ENCODE measurements at regions not wholly inside any gene's neighbourhood (a gene's known extent, or its start where the extent isn't known, plus 50 kb on each side); places are given as distances from the start of the nearest gene placed in this dataset.
"Not testable (repeated sequence)": the region's sequence is repeated elsewhere in the genome, so short reads cannot be mapped to it uniquely, and the experiment has no call there.

DNA sequence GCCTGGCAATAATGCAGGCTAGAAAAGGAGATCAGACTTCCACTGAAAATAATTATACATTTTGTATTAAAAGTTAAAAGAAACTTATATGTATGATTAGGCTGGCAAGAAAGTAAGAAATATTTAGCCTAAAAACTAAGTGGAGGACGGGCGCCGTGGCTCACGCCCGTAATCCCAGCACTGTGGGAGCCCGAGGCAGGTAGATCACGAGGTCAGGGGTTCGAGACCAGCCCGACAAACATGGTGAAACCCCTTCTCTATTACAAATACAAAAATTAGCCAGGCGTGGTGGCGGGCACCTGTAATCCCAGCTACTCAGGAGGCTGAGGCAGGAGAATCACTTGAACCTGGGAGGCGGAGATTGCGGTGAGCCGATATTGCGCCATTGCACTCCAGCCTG, 707.0 kb downstream of the C6orf118 start:
- not testable (repeated sequence) for H3K27ac Mint-ChIP-seq; H3K9me3 Mint-ChIP-seq; H3K4me1 Mint-ChIP-seq; H3K4me3 Mint-ChIP-seq; ATAC-seq; H3K36me3 Mint-ChIP-seq (ENCODE audit: low read depth); H3K27me3 Mint-ChIP-seq; DNase-seq

DNA sequence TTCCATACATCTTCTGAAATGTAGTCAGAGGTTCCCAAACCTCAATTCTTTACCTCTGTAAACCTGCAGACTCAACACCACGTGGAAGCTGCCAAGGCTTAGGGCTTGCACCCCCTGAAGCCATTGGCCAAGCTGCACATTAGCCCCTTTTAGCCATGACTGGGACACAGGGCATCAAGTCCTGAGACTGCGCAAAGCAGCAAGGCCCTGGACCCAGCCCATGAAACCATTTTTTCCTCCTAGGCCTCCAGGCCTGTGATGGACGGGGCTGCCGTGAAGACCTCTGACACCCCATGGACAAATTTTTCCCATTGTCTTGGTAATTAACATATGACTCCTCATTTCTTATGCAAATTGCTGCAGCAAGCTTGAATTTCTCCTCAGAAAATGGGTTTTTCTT, 727.8 kb downstream of the C6orf118 start:
- Mint-ChIP-seq H3K27ac (no peak overlapping the region), H3K9me3 (peaks cover 8% of the 10 kb centered on the region), H3K4me3 (no peak overlapping the region), H3K27me3 (no peaks in the 10 kb centered on the region), H3K36me3 (ENCODE audit: low read depth) (no peaks in the 10 kb centered on the region), H3K4me1 (no peaks in the 10 kb centered on the region)
- ATAC-seq (no peak), DNase-seq (no peak)

DNA sequence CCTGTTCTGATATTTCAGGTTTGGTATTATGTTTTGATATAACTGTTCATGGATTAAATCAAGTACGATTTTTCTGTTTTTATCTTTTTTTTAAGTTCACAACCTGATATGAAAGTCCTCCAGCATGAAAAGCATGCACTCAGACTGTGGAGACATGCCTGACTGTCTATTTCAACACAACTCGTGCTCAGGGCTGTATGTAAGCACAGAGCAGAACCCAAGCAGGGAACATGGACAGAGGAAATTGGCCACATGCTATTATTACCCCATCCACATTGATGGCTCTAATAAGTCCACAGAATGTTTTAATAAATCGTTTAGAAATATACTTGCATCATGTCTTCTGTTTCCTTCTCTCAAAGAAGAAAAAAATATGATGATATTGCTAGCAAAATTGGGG, 730.4 kb downstream of the C6orf118 start:
- peaks cover 12% of the 10 kb centered on the region for H3K9me3 Mint-ChIP-seq
- ATAC-seq, result no peak
- no peak overlapping the region for H3K4me3 Mint-ChIP-seq
- H3K27ac Mint-ChIP-seq, result no peak overlapping the region
- no peak for DNase-seq
- no peaks in the 10 kb centered on the region for H3K27me3 Mint-ChIP-seq
- no peaks in the 10 kb centered on the region for H3K36me3 Mint-ChIP-seq (ENCODE audit: low read depth)
- H3K4me1 Mint-ChIP-seq, result no peaks in the 10 kb centered on the region

DNA sequence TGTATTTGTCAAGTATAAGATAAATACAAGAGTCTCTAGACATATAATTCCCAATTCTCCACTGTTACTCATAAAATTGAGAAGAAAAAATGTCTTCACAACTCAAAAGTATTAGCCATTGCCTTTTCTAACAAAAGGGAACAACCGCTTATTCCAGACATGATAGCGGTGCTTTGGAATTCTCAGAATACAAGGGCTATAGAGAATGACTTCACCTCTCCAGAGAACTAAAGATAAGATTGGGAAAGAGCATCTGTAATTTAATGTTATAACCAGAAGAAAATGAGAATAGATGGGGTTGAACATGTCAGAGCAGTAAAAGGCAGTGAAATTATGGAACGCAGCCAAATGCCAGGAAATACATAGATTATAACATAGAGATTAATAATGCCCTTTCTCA, 730.8 kb downstream of the C6orf118 start:
- H3K9me3 Mint-ChIP-seq, result peaks cover 12% of the 10 kb centered on the region

DNA sequence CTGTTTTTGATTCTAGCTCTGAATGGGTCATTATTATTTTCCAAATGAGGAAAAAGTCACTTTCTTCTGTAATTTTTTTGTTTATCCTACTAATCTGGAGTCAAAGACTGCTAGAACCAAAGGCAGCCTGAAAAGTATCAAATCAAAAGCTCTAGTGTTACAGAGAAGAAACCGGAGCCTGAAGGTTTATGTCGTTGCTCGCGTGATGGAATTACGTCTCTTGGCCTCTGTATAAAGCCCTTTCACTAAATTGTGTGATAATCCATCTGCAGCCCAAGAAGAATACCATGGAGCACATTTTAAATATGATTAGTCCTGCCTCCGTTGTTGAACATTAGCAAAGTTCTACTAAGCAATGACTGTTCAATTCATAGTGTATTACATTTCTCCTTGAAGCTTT, 738.6 kb downstream of the C6orf118 start:
- ATAC-seq (no peak), DNase-seq (no peak)
- Mint-ChIP-seq H3K9me3 (peaks cover 14% of the 10 kb centered on the region), H3K27ac (no peak overlapping the region), H3K4me1 (no peaks in the 10 kb centered on the region), H3K4me3 (no peak overlapping the region), H3K36me3 (ENCODE audit: low read depth) (no peaks in the 10 kb centered on the region), H3K27me3 (no peaks in the 10 kb centered on the region)

More for the DNA sequence above, 730.8 kb downstream of the C6orf118 start:
- Mint-ChIP-seq H3K27me3 (no peaks in the 10 kb centered on the region), H3K4me3 (no peak overlapping the region), H3K27ac (no peak overlapping the region), H3K36me3 (ENCODE audit: low read depth) (no peaks in the 10 kb centered on the region), H3K4me1 (no peaks in the 10 kb centered on the region)
- DNase-seq, result no peak
- ATAC-seq, result no peak

DNA sequence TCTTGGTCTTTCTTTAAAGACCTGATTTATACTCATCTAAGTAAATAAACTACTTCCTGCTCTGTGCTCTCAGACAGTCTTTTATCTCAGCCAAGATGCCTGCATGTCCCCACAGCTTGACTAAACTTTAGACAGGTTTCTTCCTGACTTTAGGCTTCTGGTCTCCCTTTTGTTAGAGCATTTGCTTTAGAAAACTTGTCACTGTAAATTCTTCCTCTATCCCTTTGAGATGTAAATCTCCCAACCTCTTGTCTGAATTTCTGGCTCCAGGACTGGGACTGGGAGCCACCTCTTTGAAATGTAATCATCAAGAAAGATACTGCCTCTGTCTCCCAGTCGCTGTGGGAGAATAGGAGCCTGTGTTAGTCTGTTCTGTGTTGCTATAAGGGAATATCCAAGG, 739.9 kb downstream of the C6orf118 start:
- ATAC-seq, result no peak
- Mint-ChIP-seq H3K4me1 (no peaks in the 10 kb centered on the region), H3K9me3 (peaks cover 10% of the 10 kb centered on the region), H3K27ac (no peak overlapping the region), H3K27me3 (no peaks in the 10 kb centered on the region), H3K36me3 (ENCODE audit: low read depth) (no peaks in the 10 kb centered on the region), H3K4me3 (no peak overlapping the region)
- DNase-seq, result no peak

DNA sequence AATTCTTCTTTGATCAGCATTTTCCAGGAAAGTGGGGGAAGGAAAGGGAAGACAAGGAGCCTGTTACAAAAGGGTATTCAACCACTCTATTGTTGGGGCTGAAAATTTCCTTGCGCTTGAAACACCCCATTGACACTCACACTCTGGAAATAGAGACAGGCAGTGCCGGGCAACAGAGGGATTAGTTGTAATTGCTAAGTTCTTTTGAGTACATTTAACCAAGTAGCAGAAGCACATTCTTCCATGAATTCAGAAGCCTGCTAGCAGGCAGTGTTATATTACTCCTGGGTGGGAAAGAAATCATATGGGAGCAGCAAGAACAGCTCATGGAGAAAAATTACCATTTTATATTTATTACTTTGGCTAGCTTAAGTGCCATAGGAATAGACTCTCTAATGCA, 745.5 kb downstream of the C6orf118 start:
- Mint-ChIP-seq H3K4me1 (no peaks in the 10 kb centered on the region), H3K36me3 (ENCODE audit: low read depth) (no peaks in the 10 kb centered on the region), H3K9me3 (peaks cover 19% of the 10 kb centered on the region)

DNA sequence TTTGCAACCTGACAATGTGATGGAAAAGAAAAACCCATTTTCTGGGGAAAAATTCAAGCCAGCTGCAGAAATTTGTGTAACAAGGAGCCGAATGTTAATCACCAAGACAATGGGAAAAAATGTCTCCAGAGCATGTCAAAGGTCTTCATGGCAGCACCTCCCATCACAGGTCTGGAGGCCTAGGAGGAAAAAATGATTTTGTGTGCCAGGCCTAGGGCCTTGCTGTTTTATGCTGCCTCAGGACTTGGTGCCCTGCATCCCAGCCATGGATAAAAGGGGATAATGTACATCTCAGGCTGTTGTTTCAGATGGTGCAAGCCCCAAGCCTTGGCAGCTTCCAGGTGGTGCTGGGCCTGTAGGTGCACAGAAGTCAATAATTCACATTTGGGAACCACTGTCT, 747.7 kb downstream of the C6orf118 start:
- Mint-ChIP-seq H3K36me3 (ENCODE audit: low read depth) (no peaks in the 10 kb centered on the region), H3K4me1 (no peaks in the 10 kb centered on the region), H3K27ac (no peak overlapping the region), H3K4me3 (no peak overlapping the region), H3K9me3 (peaks cover 19% of the 10 kb centered on the region), H3K27me3 (no peaks in the 10 kb centered on the region)
- ATAC-seq (no peak), DNase-seq (no peak)

More for the DNA sequence above, 745.5 kb downstream of the C6orf118 start:
- ATAC-seq (no peak), DNase-seq (no peak)
- H3K27me3 Mint-ChIP-seq, result no peaks in the 10 kb centered on the region
- no peak overlapping the region for H3K4me3 Mint-ChIP-seq
- H3K27ac Mint-ChIP-seq, result no peak overlapping the region

DNA sequence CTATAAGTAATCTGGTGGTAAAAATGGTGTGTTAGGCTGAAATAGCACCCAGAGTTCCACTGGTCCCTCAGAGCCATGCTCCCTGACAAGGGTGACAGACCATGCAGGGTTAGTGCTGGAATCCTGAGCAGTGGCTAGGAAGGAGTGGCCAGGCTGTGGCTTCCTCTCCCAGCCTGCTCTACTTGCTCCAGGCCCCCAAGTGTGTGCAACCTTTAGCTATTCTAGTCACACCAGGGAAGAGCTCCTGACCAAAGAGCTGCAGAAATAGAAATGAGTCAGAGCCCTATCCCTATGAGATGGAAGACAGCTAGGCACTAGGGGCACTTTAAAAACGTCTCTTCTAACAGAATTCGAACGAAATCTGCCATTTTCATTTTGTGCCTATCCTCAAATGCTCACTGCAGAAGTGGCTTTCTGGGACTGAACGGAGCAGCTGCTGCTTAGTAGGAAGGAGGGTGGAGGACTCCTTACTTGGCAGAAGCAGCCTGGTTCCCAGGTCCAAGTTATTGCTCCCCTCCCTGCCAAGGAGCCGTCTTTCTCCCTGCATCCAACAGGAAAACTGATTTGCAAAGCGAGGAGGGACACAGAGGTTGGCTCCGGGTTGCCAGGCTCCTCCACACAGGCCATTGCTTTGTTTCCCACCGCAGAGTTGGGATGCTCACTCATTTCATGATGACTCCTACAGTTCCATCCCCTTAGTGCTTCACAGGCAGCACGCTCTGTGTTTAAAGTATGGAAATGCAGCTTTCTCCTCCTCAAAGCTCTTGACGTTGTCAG, 754.5 kb downstream of the C6orf118 start:
- Mint-ChIP-seq H3K27ac (no peak overlapping the region), H3K36me3 (ENCODE audit: low read depth) (no peaks in the 10 kb centered on the region), H3K9me3 (peaks cover 21% of the 10 kb centered on the region), H3K27me3 (no peaks in the 10 kb centered on the region), H3K4me1 (no peaks in the 10 kb centered on the region), H3K4me3 (no peak overlapping the region)
- DNase-seq (no peak), ATAC-seq (no peak)

DNA sequence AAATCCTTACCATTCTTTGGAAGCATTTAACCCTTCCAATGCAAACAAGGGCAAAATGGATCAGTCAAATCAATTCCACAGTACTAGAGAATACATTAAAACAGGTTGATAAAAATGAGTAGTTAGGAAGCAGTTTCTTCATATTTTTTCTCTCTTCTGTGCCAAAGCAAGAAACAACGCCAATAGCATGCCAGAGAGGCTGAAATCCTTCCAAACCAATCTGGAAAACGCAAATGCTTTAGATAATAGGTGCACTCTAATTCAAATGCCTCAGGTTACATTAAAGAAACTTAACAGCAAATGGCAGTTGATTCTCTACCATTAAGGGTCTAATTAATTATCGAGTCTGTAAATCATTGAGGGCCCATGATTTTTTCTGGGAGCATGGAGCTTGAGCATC, 755.2 kb downstream of the C6orf118 start:
- Mint-ChIP-seq H3K4me3 (no peak overlapping the region), H3K27ac (no peak overlapping the region), H3K36me3 (ENCODE audit: low read depth) (no peaks in the 10 kb centered on the region), H3K4me1 (no peaks in the 10 kb centered on the region), H3K9me3 (peaks cover 20% of the 10 kb centered on the region), H3K27me3 (no peaks in the 10 kb centered on the region)
- no peak for DNase-seq
- no peak for ATAC-seq

DNA sequence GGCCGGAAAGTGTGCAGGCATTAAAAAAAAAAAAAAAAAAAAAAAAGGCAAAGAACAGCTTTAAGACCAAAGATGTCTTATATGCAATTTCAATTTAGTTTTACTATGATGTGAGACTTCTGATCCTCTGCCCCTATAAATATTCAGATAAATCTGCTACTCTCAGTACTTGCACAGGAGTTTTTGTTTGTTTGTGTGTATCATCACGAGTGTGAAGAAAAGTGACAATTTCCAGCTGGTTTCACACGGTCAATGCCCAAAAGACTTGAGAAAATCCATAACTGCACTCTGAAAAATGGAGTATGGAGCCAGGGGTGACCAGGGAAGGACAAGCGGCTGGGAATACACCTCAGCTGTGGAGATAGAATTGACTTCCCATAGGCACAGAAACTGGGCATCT, 757.7 kb downstream of the C6orf118 start:
- H3K27me3 Mint-ChIP-seq, result no peaks in the 10 kb centered on the region
- H3K4me3 Mint-ChIP-seq, result no peak overlapping the region
- peaks cover 20% of the 10 kb centered on the region for H3K9me3 Mint-ChIP-seq
- no peak for DNase-seq
- no peaks in the 10 kb centered on the region for H3K4me1 Mint-ChIP-seq
- H3K27ac Mint-ChIP-seq, result no peak overlapping the region
- H3K36me3 Mint-ChIP-seq (ENCODE audit: low read depth), result no peaks in the 10 kb centered on the region
- ATAC-seq, result no peak

DNA sequence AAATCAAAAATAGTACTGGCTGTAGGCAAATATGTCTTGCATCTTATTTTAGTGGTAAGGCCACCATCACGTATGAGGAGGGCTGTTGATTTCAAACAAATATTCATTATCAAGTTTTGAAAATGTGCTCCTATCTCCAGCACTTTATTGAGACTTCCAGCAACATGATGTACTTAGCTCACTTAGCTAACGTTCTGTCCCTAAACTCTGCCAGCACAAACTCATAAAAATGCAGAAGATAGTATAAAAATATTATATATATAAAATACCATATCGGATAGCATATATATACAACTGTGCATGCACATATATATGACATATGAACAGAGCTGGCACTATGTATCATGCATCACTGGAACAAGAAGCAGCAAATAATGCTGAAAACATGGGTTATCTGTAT, 762.3 kb downstream of the C6orf118 start:
- no peak for ATAC-seq
- no peak overlapping the region for H3K27ac Mint-ChIP-seq

DNA sequence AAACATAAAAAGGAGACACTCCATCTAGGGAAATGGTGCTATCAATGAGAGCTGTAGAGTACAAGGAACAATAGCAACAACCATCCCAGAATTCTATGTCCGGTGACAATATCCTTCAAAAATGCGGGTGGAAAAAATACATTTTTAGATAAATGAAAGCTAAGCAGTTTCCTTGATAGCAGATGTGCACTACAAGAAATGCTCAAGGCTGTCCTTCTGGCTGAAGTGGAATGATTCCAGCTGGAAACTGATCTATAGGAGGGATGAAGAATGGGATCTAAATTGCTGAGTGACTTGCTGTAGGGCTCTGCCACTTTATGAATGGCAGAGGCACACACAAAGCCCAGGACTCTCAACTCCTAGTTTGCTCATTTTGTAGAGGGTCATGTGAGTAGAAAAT, 763.1 kb downstream of the C6orf118 start:
- Mint-ChIP-seq H3K27ac (no peak overlapping the region), H3K36me3 (ENCODE audit: low read depth) (no peaks in the 10 kb centered on the region), H3K4me1 (no peaks in the 10 kb centered on the region), H3K4me3 (no peak overlapping the region), H3K27me3 (no peaks in the 10 kb centered on the region), H3K9me3 (peaks cover 11% of the 10 kb centered on the region)
- ATAC-seq, result no peak
- DNase-seq, result no peak

More for the DNA sequence above, 762.3 kb downstream of the C6orf118 start:
- Mint-ChIP-seq H3K4me1 (no peaks in the 10 kb centered on the region), H3K27me3 (no peaks in the 10 kb centered on the region), H3K36me3 (ENCODE audit: low read depth) (no peaks in the 10 kb centered on the region), H3K4me3 (no peak overlapping the region), H3K9me3 (peaks cover 15% of the 10 kb centered on the region)
- DNase-seq, result no peak

DNA sequence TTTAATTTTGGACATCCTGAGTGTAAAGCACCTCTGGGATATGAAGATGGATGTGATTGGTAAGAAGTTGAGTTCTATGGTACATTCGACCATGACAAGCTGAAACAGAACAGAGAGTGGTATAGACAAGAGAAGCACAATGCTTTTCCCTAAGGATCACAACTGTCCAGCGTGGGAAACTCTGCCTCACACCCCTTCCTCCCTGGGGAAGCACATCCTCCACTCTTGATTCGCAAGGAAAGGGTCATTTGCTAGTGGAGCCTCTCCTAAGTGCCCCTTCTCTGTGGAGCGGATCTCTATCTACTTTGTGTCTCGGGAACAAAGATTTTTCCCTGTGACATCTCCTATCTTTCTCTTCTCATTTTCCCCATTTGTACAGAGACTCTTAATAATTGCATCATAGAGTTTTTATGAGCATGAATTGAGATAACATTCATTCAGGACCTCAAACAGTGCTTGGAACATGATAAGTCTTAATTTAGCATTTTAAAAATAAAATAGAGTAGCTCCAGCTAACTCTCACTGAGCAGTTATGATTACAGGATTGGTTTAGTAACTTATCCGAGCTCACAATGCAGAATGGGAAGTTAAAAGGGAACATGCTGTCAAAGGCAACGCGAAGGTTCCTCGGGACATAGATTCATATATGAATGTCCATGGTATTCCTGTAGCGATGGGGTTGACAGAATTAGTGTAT, 775.2 kb downstream of the C6orf118 start:
- Mint-ChIP-seq H3K9me3 (peaks cover 14% of the 10 kb centered on the region), H3K4me3 (no peak overlapping the region), H3K4me1 (no peaks in the 10 kb centered on the region), H3K27me3 (no peaks in the 10 kb centered on the region), H3K27ac (no peak overlapping the region), H3K36me3 (ENCODE audit: low read depth) (no peaks in the 10 kb centered on the region)
- ATAC-seq (no peak), DNase-seq (no peak)

DNA sequence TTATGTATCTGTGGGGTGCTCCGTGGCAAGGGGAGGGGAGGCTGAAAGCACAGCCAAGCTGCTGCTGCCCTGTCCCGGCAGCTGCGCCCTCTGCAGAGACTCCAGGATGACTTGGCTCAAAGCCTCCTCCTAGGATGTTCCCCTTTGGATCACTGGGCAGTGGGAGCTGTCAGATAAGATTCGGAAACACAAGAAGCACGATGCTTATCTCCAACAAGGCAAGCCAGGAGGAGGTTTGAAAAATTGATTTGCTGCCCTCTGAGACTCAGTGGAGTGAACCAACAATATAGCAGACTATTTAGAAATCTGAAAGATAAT, 776.4 kb downstream of the C6orf118 start:
- ATAC-seq (no peak), DNase-seq (no peak)
- Mint-ChIP-seq H3K4me1 (no peaks in the 10 kb centered on the region), H3K9me3 (peaks cover 11% of the 10 kb centered on the region), H3K36me3 (ENCODE audit: low read depth) (no peaks in the 10 kb centered on the region), H3K27ac (no peak overlapping the region), H3K27me3 (no peaks in the 10 kb centered on the region), H3K4me3 (no peak overlapping the region)

All from activated naive CD8-positive, alpha-beta T cell treated with anti-CD3 and anti-CD28 coated beads, Interleukin-2, amount 50 U/mL, for 24 hours (primary cell).